Neural cell (in vitro differentiated cells): ENCODE measurements at regions not wholly inside any gene's neighbourhood (a gene's known extent, or its start where the extent isn't known, plus 50 kb on each side); places are given as distances from the start of the nearest gene placed in this dataset.

Experiments used
- H2AFZ ChIP-seq: fragments of 200-600, 300-800 bp; sonication (generic), shearing (Covaris generic); 2 replicates; pipeline ENCODE4 v1.6.0; 2014; ENCODE audit warnings: low read depth, mild to moderate bottlenecking, antibody characterized with exemption, low read length, moderate library complexity
- H3F3A ChIP-seq: fragments of 200-600 bp; shearing (Covaris generic); 2 replicates; pipeline ENCODE4 v1.6.1; 2016; ENCODE audit warnings: mild to moderate bottlenecking, moderate library complexity, mixed read lengths, antibody characterized with exemption, low read length; ENCODE audit not compliant: insufficient read depth, poor library complexity, severe bottlenecking
- H3K27ac ChIP-seq: fragments of 200-600, 300-800 bp; sonication (generic), shearing (Covaris generic); 2 replicates; pipeline ENCODE4 v1.5.1; 2014; ENCODE audit warnings: mild to moderate bottlenecking, low read length, moderate library complexity
- H3K27me3 ChIP-seq: fragments of 300-800, 200-600 bp; sonication (generic), shearing (Covaris generic); 2 replicates; pipeline ENCODE4 v1.6.0; 2014; ENCODE audit warnings: mild to moderate bottlenecking, low read depth, low read length, moderate library complexity; ENCODE audit not compliant: insufficient read depth
- H3K36me3 ChIP-seq: fragments of 300-800, 200-600 bp; sonication (generic), shearing (Covaris generic); 2 replicates; pipeline ENCODE4 v1.5.1; 2014; ENCODE audit warnings: mild to moderate bottlenecking, antibody characterized with exemption, low read length, moderate library complexity; ENCODE audit not compliant: insufficient read depth
- H3K4me2 ChIP-seq: fragments of 300-800, 200-600 bp; sonication (generic), shearing (Covaris generic); 2 replicates; pipeline ENCODE4 v1.6.0; 2014; ENCODE audit warnings: mild to moderate bottlenecking, low read length
- H3K4me3 ChIP-seq: fragments of 300-800, 200-600 bp; sonication (generic), shearing (Covaris generic); 2 replicates; pipeline ENCODE4 v1.5.1; 2014; ENCODE audit warnings: mild to moderate bottlenecking, low read length, moderate library complexity
- H3K79me2 ChIP-seq: fragments of 200-600 bp; shearing (Covaris generic); replicated peaks from 2 replicates; pipeline ENCODE4 v1.6.0; 2014; ENCODE audit warnings: mild to moderate bottlenecking, low read length, moderate library complexity; ENCODE audit not compliant: insufficient read depth
- H3K9ac ChIP-seq: fragments of 300-800, 200-600 bp; sonication (generic), shearing (Covaris generic); 2 replicates; pipeline ENCODE4 v1.6.1; 2016; ENCODE audit warnings: mild to moderate bottlenecking, low read length, mixed read lengths
- H3K9me2 ChIP-seq: fragments of 200-600 bp; shearing (Covaris generic); 2 replicates; pipeline ENCODE4 v1.6.1; 2016; ENCODE audit warnings: mild to moderate bottlenecking, low read length, mixed read lengths; ENCODE audit not compliant: insufficient read depth
- H3K9me3 ChIP-seq: fragments of 200-600, 300-800 bp; sonication (generic), shearing (Covaris generic); 2 replicates; pipeline ENCODE4 v1.6.1; 2016; ENCODE audit warnings: mild to moderate bottlenecking, mixed run types, low read length, moderate library complexity, mixed read lengths
- H4K20me1 ChIP-seq: fragments of 200-600 bp; shearing (Covaris generic); 2 replicates; pipeline ENCODE4 v1.6.1; 2016; ENCODE audit warnings: mild to moderate bottlenecking, mixed run types; ENCODE audit not compliant: insufficient read depth
- CTCF ChIP-seq: fragments of 450-650 bp; IDR thresholded peaks from 2 replicates; pipeline ENCODE4 v1.5.1; 2014; ENCODE audit warnings: antibody characterized with exemption, mild to moderate bottlenecking, moderate library complexity; ENCODE audit not compliant: poor library complexity, severe bottlenecking
- EP300 ChIP-seq: fragments of 450-650 bp; conservative IDR thresholded peaks from 2 replicates; pipeline ENCODE4 v1.6.1; 2014; ENCODE audit warnings: antibody characterized with exemption, mild to moderate bottlenecking, moderate library complexity; ENCODE audit not compliant: poor library complexity, severe bottlenecking
- EZH2 ChIP-seq: fragments of 200-600, 300-800 bp; shearing (Covaris generic), sonication (generic); IDR thresholded peaks from 2 replicates; pipeline ENCODE4 v1.6.1; 2014; ENCODE audit warnings: antibody characterized with exemption, low read length, borderline replicate concordance, mild to moderate bottlenecking; ENCODE audit not compliant: insufficient read depth, poor library complexity, severe bottlenecking
- MXI1 ChIP-seq: fragments of 450-650 bp; conservative IDR thresholded peaks from 2 replicates; pipeline ENCODE4 v1.6.1; 2014; ENCODE audit warnings: antibody characterized with exemption, mild to moderate bottlenecking; ENCODE audit not compliant: poor library complexity, severe bottlenecking
- POLR2AphosphoS5 ChIP-seq: IDR thresholded peaks from 2 replicates; pipeline ENCODE4 v1.6.1; 2012
- RAD21 ChIP-seq: fragments of 450-650 bp; conservative IDR thresholded peaks from 2 replicates; pipeline ENCODE4 v1.6.1; 2014; ENCODE audit warnings: antibody characterized with exemption, mild to moderate bottlenecking, moderate library complexity
- REST ChIP-seq: IDR thresholded peaks from 2 replicates; pipeline ENCODE4 v1.6.1; 2012; ENCODE audit warnings: borderline replicate concordance
- SMC3 ChIP-seq: fragments of 450-650 bp; conservative IDR thresholded peaks from 2 replicates; pipeline ENCODE4 v1.6.1; 2014; ENCODE audit warnings: antibody characterized with exemption, mild to moderate bottlenecking, moderate library complexity; ENCODE audit not compliant: poor library complexity
- TAF1 ChIP-seq: IDR thresholded peaks from 2 replicates; pipeline ENCODE4 v1.6.1; 2012; ENCODE audit warnings: low read depth

- Histone ChIP-seq H3K79me2 (no peaks in the 10 kb centered on the region), H3K27me3 (no peaks in the 10 kb centered on the region), H3K4me2 (no peak overlapping the region), H3K36me3 (no peaks in the 10 kb centered on the region), H3K9me2 (no peaks in the 10 kb centered on the region), H3K27ac (no peak overlapping the region), H3F3A (no peaks in the 10 kb centered on the region), H3K4me3 (no peak overlapping the region), H2AFZ (no peak overlapping the region), H4K20me1 (no peaks in the 10 kb centered on the region), H3K9me3 (no peaks in the 10 kb centered on the region), H3K9ac (no peak overlapping the region)
- no peak for TF ChIP-seq SMC3
- TF ChIP-seq MXI1 = no peak
- TF ChIP-seq CTCF = no peak
- TF ChIP-seq EZH2 = no peak
- no peak for TF ChIP-seq REST
- TF ChIP-seq TAF1 = no peak
- TF ChIP-seq POLR2AphosphoS5 = no peak
- no peak for TF ChIP-seq EP300
- no peak for TF ChIP-seq RAD21
Measured at GRCh38 chr2:198917275-198917674, 540.5 kb downstream of the SATB2 start.

- Histone ChIP-seq H2AFZ (no peak overlapping the region), H4K20me1 (no peaks in the 10 kb centered on the region), H3F3A (no peaks in the 10 kb centered on the region), H3K9me2 (no peaks in the 10 kb centered on the region), H3K9ac (no peak overlapping the region), H3K36me3 (no peaks in the 10 kb centered on the region), H3K4me3 (no peak overlapping the region), H3K79me2 (no peaks in the 10 kb centered on the region), H3K9me3 (no peaks in the 10 kb centered on the region), H3K4me2 (no peak overlapping the region), H3K27ac (no peak overlapping the region), H3K27me3 (no peaks in the 10 kb centered on the region)
- TF ChIP-seq EZH2 = no peak
- TF ChIP-seq REST = no peak
Measured at GRCh38 chr2:198916548-198917080, 541.1 kb downstream of the SATB2 start.
